ENCODE measurements at regions not wholly inside any gene's neighbourhood (a gene's known extent, or its start where the extent isn't known, plus 50 kb on each side); places are given as distances from the start of the nearest gene placed in this dataset.
A peak's percentile ranks its signal among the peaks of the same experiment; 100 is the strongest.

DNA sequence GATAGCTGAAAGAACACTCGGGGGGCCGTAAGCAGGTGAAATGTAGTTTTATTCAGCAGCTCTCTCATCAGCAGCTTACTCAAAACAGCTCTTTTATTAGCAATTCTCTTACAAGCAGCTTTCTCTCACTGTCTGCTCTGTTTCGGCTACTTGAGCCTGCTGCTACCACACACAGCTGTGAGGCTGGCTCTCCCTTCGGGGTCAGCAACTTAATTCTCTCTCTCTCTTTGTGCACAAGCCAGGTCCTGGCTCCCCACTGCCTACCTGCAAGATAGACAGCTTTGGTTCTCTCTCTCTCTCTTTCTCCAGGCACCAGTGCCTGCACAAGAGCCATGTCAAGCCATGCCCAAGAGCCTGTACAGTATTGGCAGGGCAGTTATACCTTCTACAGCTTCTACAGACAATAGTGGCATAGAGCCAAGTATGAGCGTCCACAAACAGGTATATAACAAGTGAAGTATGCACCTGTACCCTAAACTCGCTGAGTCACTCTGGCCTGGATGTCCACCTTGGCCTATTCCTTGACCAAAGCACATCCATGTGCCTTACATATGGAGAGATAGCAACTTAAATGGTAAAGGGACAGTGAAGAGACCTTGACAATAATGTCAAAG is 110.8 kb downstream of the MTNR1B start:
- intact Hi-C loops (cut with DNase I; ENCODE audit: low total_unique reads) = no loop called here
- whole genome bisulfite sequencing, 2 donors = 79 to 85% methylated on average over 6 of the region's 6 CpGs
- H3K4me3 ChIP-seq (ENCODE audit: low read depth, poor library complexity, severe bottlenecking) = no peak overlapping the region
- DNase-seq (ENCODE audit: low spot score in 2 of 2) = no peak
- TF ChIP-seq, protein P1, sequence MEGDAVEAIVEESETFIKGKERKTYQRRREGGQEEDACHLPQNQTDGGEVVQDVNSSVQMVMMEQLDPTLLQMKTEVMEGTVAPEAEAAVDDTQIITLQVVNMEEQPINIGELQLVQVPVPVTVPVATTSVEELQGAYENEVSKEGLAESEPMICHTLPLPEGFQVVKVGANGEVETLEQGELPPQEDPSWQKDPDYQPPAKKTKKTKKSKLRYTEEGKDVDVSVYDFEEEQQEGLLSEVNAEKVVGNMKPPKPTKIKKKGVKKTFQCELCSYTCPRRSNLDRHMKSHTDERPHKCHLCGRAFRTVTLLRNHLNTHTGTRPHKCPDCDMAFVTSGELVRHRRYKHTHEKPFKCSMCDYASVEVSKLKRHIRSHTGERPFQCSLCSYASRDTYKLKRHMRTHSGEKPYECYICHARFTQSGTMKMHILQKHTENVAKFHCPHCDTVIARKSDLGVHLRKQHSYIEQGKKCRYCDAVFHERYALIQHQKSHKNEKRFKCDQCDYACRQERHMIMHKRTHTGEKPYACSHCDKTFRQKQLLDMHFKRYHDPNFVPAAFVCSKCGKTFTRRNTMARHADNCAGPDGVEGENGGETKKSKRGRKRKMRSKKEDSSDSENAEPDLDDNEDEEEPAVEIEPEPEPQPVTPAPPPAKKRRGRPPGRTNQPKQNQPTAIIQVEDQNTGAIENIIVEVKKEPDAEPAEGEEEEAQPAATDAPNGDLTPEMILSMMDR (IDR thresholded peaks at IDR 0.05) = no peak
- no peak for TF ChIP-seq POLR2A (IDR thresholded peaks at IDR 0.05)

DNA sequence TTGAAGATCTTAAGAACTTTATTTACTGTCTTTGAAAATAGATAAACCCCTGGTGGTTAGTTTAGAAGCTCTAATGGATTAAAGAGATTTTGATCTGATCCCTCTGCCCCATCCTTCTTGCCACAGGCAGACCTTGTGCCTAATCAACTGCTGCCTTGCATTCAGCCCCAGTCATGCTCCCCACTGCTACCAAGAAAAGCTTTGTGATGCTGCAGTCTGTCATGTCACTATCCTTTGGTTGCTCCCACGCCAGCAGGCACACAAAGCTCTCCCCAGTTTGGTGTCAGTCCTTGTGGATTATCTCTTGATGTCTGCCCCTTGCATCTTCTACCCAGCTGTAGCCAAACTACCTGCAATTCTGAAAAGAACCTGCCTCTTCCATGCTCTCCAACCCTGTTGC is 112.2 kb downstream of the MTNR1B start:
- H3K4me3 ChIP-seq (ENCODE audit: low read depth, poor library complexity, severe bottlenecking) = no peak overlapping the region
- no peak for DNase-seq (ENCODE audit: low spot score in 2 of 2)
- intact Hi-C loops (cut with DNase I; ENCODE audit: low total_unique reads) = no loop called here
- no peak for TF ChIP-seq POLR2A (IDR thresholded peaks at IDR 0.05)
- TF ChIP-seq, protein P1 (IDR thresholded peaks at IDR 0.05) = no peak
- WGBS, 2 donors = 57 to 63% methylated on average over 1 of the region's 1 CpG

DNA sequence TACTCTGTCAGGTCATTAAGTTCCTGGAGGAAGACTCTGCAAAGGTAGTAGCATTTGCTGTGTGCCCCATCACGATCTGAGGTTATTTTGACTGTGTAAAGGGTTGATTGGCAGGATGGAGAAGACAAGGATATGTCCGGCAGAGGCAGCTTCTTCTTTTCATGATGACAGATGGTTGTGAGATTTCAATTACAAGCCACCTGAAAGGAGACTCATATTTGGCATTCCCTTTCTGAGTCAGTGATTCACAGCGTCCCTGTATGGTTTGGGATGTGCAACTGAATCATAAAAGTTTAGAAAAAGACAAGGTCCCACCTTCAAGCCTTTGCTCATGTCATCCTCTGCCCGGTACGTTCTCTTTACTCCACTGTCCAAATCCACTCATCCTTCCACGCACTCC is 113.4 kb downstream of the MTNR1B start:
- no peak for TF ChIP-seq POLR2A (IDR thresholded peaks at IDR 0.05)
- TF ChIP-seq, protein P1 (IDR thresholded peaks at IDR 0.05) = no peak
- no peak overlapping the region for H3K4me3 ChIP-seq (ENCODE audit: low read depth, poor library complexity, severe bottlenecking)
- no peak for DNase-seq (ENCODE audit: low spot score in 2 of 2)
- WGBS, 2 donors = 77 to 84% methylated on average over 6 of the region's 6 CpGs
- intact Hi-C loops (cut with DNase I; ENCODE audit: low total_unique reads) = no loop called here

DNA sequence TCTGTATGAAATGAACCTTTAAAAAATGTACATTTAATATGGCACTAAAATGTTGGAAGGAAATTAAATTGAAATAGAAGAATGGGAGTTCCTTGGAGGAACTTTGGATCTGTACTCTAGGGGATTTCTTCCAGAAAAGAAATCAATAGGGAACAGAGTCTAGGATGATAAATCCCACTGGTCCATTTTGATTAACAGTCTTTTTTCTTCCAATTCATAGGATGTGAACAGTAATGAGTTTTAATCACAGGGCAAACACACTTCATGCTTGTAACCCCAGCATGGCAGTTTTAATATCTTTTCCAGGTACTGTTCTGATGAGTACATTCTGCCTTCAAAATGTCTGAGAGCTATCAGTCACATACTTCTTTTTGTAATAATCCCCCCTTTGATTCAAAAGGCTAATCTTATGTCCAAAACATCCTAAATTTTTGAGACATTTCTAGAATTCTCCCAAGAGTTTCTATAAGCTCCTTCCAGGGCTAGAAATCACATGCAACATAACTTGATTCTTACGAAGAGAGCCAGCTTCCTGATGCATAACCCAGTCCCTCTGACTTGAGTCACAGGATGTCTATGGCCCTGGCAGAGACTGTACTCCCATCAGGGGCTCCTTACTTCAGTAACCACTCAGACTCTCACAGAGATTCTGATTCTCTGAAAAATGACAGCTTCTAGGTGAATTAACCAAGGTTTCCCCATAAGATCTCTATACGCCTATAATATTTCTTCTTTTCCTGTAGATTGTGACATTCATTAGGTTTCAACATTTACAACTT is 112.9 kb downstream of the SLC36A4 start:
- intact Hi-C loops (cut with DNase I; ENCODE audit: low total_unique reads) = no loop called here
- no peak for DNase-seq (ENCODE audit: low spot score in 2 of 2)
- no peak for TF ChIP-seq POLR2A (IDR thresholded peaks at IDR 0.05)
- TF ChIP-seq, protein P1 (IDR thresholded peaks at IDR 0.05) = no peak
- 66 to 69% methylated on average over 2 of the region's 2 CpGs for WGBS, 2 donors
- no peak overlapping the region for H3K4me3 ChIP-seq (ENCODE audit: low read depth, poor library complexity, severe bottlenecking)

DNA sequence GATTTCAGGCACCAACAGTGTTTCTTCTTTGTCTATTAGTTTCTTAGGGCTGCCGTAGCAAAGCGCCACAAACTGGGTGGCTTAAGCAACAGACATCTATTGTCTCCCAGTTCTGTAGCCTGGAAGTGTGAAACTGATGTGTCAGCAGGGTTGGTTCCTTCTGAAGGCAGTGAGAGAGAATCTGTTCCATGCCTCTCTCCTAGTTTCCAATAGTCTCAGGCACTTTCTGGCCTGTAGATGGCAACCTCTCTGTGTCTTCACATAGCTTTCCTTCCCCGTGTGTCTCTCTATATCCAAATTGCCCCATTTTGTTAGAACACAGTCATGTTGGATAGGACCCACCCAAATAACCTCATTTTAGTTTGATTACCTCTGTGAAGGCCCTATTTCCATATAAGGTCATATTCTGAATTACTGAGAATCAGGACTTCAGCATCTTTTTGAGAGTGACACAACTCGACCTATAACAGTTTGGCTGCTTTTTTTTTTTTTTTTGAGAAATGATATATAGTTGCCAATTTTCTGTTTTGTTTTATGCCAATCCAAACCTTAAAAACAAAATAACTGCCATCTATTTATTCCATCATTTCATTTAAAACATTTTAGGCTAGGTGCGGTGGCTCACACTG is 108.2 kb downstream of the SLC36A4 start:
- 59 to 65% methylated on average over 5 of the region's 5 CpGs for WGBS, 2 donors
- no peak overlapping the region for H3K4me3 ChIP-seq (ENCODE audit: low read depth, poor library complexity, severe bottlenecking)
- TF ChIP-seq POLR2A (IDR thresholded peaks at IDR 0.05) = no peak
- TF ChIP-seq, protein P1 (IDR thresholded peaks at IDR 0.05) = no peak
- peak in 1 of 2 donors; percentile 15 for DNase-seq (ENCODE audit: low spot score in 2 of 2)
- intact Hi-C loops (cut with DNase I; ENCODE audit: low total_unique reads) = no loop called here

Measured in lower leg skin (tissue), 4 donors.